ENCODE measurements at regions not wholly inside any gene's neighbourhood (a gene's known extent, or its start where the extent isn't known, plus 50 kb on each side); places are given as distances from the start of the nearest gene placed in this dataset.

DNA sequence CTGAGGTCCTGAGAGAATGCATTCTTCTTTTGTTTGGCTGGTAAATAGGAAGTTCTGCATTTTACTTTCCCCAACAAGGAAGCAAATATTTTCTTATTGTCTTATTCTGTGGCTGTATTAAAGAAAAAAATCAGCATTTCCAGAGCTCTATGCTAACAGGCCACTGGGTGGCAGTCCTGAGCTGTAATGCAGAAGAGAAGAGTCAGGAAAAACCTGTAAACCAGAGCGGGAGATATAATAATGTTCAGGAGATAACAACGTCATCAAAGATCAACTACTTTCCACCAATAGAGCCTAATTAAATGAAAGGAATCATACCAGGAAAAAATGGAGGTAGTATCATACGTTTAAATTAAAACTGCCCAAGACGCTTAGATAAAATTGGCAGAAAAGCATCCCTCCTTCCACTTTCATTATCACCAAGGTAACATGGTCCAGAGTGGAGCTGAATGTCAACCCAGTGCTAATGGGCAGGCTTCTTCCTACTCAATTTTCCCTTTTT is 55.6 kb upstream of the CARMIL1 start (continued):
- TF ChIP-seq, protein P1, sequence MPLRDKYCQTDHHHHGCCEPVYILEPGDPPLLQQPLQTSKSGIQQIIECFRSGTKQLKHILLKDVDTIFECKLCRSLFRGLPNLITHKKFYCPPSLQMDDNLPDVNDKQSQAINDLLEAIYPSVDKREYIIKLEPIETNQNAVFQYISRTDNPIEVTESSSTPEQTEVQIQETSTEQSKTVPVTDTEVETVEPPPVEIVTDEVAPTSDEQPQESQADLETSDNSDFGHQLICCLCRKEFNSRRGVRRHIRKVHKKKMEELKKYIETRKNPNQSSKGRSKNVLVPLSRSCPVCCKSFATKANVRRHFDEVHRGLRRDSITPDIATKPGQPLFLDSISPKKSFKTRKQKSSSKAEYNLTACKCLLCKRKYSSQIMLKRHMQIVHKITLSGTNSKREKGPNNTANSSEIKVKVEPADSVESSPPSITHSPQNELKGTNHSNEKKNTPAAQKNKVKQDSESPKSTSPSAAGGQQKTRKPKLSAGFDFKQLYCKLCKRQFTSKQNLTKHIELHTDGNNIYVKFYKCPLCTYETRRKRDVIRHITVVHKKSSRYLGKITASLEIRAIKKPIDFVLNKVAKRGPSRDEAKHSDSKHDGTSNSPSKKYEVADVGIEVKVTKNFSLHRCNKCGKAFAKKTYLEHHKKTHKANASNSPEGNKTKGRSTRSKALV (CRISPR knock-in tag; IDR thresholded peaks at IDR 0.05): peak; percentile 37; the same call in 1 of the 2 replicates
- TF ChIP-seq PAWR (CRISPR knock-in tag; IDR thresholded peaks at IDR 0.05; ENCODE audit: borderline replicate concordance): no peak
- TF ChIP-seq, protein P2, sequence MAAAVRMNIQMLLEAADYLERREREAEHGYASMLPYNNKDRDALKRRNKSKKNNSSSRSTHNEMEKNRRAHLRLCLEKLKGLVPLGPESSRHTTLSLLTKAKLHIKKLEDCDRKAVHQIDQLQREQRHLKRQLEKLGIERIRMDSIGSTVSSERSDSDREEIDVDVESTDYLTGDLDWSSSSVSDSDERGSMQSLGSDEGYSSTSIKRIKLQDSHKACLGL (CRISPR knock-in tag; IDR thresholded peaks at IDR 0.05): no peak
- no peak for TF ChIP-seq SMARCE1 (IDR thresholded peaks at IDR 0.05; ENCODE audit: borderline replicate concordance)
- no peak for TF ChIP-seq ATF7 (IDR thresholded peaks at IDR 0.05)
- no peak for TF ChIP-seq ATF7 (CRISPR knock-in tag; IDR thresholded peaks at IDR 0.05)
- no peak for TF ChIP-seq ZNF264 (CRISPR knock-in tag; IDR thresholded peaks at IDR 0.05)
- no peak for TF ChIP-seq ZBTB39 (CRISPR knock-in tag; IDR thresholded peaks at IDR 0.05)
- TF ChIP-seq NR0B2 (CRISPR knock-in tag; IDR thresholded peaks at IDR 0.05): no peak
- no peak for TF ChIP-seq ATF1 (CRISPR knock-in tag; IDR thresholded peaks at IDR 0.05)
- TF ChIP-seq TAF15 (IDR thresholded peaks at IDR 0.05; ENCODE audit: low read depth, low read length, poor library complexity, severe bottlenecking): no peak
- TF ChIP-seq, protein P3, sequence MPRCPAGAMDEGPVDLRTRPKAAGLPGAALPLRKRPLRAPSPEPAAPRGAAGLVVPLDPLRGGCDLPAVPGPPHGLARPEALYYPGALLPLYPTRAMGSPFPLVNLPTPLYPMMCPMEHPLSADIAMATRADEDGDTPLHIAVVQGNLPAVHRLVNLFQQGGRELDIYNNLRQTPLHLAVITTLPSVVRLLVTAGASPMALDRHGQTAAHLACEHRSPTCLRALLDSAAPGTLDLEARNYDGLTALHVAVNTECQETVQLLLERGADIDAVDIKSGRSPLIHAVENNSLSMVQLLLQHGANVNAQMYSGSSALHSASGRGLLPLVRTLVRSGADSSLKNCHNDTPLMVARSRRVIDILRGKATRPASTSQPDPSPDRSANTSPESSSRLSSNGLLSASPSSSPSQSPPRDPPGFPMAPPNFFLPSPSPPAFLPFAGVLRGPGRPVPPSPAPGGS (CRISPR knock-in tag; IDR thresholded peaks at IDR 0.05): no peak
- no peak for TF ChIP-seq YEATS4 (CRISPR knock-in tag; IDR thresholded peaks at IDR 0.05; ENCODE audit: borderline replicate concordance)
- TF ChIP-seq, protein P4, sequence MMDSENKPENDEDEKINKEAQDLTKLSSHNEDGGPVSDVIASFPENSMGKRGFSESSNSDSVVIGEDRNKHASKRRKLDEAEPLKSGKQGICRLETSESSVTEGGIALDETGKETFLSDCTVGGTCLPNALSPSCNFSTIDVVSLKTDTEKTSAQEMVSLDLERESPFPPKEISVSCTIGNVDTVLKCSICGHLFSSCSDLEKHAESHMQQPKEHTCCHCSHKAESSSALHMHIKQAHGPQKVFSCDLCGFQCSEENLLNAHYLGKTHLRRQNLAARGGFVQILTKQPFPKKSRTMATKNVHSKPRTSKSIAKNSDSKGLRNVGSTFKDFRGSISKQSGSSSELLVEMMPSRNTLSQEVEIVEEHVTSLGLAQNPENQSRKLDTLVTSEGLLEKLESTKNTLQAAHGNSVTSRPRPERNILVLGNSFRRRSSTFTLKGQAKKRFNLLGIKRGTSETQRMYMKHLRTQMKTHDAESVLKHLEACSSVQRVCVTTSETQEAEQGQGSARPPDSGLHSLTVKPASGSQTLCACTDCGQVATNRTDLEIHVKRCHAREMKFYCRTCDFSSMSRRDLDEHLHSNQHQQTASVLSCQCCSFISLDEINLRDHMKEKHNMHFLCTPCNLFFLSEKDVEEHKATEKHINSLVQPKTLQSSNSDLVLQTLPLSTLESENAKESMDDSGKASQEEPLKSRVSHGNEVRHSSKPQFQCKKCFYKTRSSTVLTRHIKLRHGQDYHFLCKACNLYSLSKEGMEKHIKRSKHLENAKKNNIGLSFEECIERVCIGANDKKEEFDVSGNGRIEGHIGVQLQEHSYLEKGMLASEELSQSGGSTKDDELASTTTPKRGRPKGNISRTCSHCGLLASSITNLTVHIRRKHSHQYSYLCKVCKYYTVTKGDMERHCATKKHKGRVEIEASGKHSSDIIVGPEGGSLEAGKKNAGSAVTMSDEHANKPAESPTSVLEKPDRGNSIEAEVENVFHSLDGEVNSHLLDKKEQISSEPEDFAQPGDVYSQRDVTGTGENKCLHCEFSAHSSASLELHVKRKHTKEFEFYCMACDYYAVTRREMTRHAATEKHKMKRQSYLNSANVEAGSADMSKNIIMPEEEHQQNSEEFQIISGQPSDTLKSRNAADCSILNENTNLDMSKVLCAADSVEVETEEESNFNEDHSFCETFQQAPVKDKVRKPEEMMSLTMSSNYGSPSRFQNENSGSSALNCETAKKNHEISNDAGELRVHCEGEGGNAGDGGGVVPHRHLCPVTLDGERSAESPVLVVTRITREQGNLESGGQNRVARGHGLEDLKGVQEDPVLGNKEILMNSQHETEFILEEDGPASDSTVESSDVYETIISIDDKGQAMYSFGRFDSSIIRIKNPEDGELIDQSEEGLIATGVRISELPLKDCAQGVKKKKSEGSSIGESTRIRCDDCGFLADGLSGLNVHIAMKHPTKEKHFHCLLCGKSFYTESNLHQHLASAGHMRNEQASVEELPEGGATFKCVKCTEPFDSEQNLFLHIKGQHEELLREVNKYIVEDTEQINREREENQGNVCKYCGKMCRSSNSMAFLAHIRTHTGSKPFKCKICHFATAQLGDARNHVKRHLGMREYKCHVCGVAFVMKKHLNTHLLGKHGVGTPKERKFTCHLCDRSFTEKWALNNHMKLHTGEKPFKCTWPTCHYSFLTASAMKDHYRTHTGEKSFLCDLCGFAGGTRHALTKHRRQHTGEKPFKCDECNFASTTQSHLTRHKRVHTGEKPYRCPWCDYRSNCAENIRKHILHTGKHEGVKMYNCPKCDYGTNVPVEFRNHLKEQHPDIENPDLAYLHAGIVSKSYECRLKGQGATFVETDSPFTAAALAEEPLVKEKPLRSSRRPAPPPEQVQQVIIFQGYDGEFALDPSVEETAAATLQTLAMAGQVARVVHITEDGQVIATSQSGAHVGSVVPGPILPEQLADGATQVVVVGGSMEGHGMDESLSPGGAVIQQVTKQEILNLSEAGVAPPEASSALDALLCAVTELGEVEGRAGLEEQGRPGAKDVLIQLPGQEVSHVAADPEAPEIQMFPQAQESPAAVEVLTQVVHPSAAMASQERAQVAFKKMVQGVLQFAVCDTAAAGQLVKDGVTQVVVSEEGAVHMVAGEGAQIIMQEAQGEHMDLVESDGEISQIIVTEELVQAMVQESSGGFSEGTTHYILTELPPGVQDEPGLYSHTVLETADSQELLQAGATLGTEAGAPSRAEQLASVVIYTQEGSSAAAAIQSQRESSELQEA (CRISPR knock-in tag; IDR thresholded peaks at IDR 0.05; ENCODE audit: not compliant biosample characterization): no peak
- TF ChIP-seq MED8 (CRISPR knock-in tag; IDR thresholded peaks at IDR 0.05; ENCODE audit: insufficient replicate concordance): no peak
